ENCODE measurements at regions not wholly inside any gene's neighbourhood (a gene's known extent, or its start where the extent isn't known, plus 50 kb on each side); places are given as distances from the start of the nearest gene placed in this dataset.

GRCh38 chr2:65880436-65880835 lies 448.0 kb upstream of the SPRED2 start:
- no peak for DNase-seq

- DNase-seq: no peak
Observed at GRCh38 chr2:65878011-65878340, 445.6 kb upstream of the SPRED2 start.

GRCh38 chr2:65877331-65878010 lies 445.1 kb upstream of the SPRED2 start:
- DNase-seq: no peak

GRCh38 chr2:65876114-65876513 lies 443.7 kb upstream of the SPRED2 start:
- no peak for DNase-seq

- DNase-seq: no peak
Observed at GRCh38 chr2:65870826-65871225, 438.4 kb upstream of the SPRED2 start.

GRCh38 chr2:65869296-65869695 lies 436.9 kb upstream of the SPRED2 start:
- no peak for DNase-seq

- no peak for DNase-seq
Observed at GRCh38 chr2:65868177-65868576, 435.8 kb upstream of the SPRED2 start.

GRCh38 chr2:65867446-65867845 lies 435.0 kb upstream of the SPRED2 start:
- no peak for DNase-seq

GRCh38 chr2:65866148-65866547 lies 433.7 kb upstream of the SPRED2 start:
- DNase-seq: peak in 2 of 3 experiments; percentile 19 to 56

- DNase-seq: no peak
Observed at GRCh38 chr2:65864619-65865018, 432.2 kb upstream of the SPRED2 start.

GRCh38 chr2:65863713-65864112 lies 431.3 kb upstream of the SPRED2 start:
- no peak for DNase-seq

- DNase-seq: no peak
Observed at GRCh38 chr2:65856928-65857327, 424.5 kb upstream of the SPRED2 start.

GRCh38 chr2:65856423-65856822 lies 424.0 kb upstream of the SPRED2 start:
- DNase-seq: no peak

GRCh38 chr2:65850695-65851094 lies 418.3 kb upstream of the SPRED2 start:
- no peak for DNase-seq

GRCh38 chr2:65846989-65847678 lies 414.7 kb upstream of the SPRED2 start:
- DNase-seq: no peak

GRCh38 chr2:65845442-65846182 lies 413.2 kb upstream of the SPRED2 start:
- DNase-seq: no peak

- no peak for DNase-seq
Observed at GRCh38 chr2:65842104-65842503, 409.7 kb upstream of the SPRED2 start.

GRCh38 chr2:65835975-65836549 lies 403.7 kb upstream of the SPRED2 start:
- no peak for DNase-seq

GRCh38 chr2:65834771-65835475 lies 402.5 kb upstream of the SPRED2 start:
- no peak for DNase-seq

- DNase-seq: no peak
Observed at GRCh38 chr2:65834062-65834461, 401.7 kb upstream of the SPRED2 start.

GRCh38 chr2:65831509-65831908 lies 399.1 kb upstream of the SPRED2 start:
- DNase-seq: no peak

- DNase-seq: no peak
Observed at GRCh38 chr2:65826567-65826966, 394.2 kb upstream of the SPRED2 start.

GRCh38 chr2:65823511-65823910 lies 391.1 kb upstream of the SPRED2 start:
- DNase-seq: no peak
